GM19438 (cell line): ENCODE measurements at regions not wholly inside any gene's neighbourhood (a gene's known extent, or its start where the extent isn't known, plus 50 kb on each side); places are given as distances from the start of the nearest gene placed in this dataset.
A peak's percentile ranks its signal among the peaks of the same experiment; 100 is the strongest.

Experiments used
- ATAC-seq: cut with Tn5 transposase; IDR thresholded peaks from one replicate; pipeline ENCODE4 v1.9.1; 2021; ENCODE audit warnings: low read depth; ENCODE audit not compliant: unreplicated experiment

DNA sequence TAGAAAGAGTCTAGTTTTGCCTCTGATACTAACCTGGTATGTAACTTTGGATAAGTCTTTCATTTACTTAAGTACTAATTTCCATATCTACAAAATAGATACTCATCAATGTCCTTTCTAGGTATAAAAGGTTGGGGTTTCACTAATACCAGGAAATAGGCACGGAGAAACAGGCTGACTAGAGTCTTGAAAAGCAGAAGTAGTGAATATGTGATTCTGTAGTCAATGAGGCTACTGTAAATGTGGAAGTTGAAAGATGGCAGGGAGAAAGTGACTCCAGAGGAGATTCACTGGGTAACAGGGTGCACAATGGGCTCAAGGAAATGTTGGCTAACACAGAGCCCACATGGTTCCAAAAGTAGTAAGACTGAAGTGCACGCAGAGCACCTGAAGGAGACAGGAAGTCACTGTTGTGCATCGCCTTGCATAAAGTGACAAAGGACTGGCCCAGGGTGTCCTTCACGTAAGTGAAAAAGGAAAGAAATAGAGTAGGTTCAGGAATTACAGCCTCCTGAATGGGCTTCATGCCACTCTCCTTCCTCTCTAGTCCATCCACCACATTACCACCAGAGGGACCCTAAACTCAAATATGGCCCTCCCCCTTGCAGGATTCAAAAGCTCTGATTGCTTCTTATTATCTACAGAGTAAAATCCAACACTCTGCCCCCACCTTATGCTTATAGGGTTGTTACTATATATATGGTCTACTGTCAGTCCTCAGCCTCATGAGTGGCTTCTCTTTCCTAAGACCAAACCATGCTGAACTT is 288.0 kb upstream of the SMARCA2 start:
- ATAC-seq: no peak

DNA sequence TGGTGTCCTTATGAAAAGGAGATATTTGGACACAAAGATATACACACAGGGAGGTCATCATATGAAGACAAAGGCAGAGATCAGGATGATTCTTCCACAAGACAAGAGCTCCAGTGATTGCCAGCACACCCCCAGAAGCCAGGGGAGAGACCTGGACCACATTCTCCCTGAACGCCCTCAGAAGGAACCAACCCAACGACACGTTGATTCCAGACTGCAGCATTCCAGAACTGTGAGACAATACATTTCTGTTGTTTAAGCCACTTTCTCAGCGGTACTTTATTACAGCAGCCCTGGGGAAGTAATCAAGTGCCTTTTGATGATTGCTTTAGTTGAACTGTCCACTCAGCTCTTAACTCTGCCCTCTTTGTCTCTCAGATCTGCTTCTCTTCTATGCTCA is 285.5 kb upstream of the SMARCA2 start:
- ATAC-seq: no peak

DNA sequence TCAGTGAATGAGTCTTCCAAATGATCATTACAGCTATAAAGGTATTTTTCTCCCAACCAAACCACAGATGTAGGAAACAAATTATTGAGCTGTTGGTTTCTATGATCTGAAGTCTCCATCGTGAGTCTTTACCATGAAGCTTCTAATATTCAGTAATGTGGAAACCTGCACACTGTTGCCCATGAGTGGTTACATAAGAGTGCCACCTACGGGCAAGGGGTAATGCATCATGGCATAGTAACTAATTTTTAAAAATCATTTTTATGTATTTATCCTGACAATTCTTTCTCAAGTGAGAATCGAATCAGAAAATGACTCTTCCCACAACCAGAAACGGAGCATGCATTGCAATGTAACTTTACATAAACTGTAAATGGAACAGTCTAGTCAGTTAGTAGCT is 282.5 kb upstream of the SMARCA2 start:
- ATAC-seq: no peak

DNA sequence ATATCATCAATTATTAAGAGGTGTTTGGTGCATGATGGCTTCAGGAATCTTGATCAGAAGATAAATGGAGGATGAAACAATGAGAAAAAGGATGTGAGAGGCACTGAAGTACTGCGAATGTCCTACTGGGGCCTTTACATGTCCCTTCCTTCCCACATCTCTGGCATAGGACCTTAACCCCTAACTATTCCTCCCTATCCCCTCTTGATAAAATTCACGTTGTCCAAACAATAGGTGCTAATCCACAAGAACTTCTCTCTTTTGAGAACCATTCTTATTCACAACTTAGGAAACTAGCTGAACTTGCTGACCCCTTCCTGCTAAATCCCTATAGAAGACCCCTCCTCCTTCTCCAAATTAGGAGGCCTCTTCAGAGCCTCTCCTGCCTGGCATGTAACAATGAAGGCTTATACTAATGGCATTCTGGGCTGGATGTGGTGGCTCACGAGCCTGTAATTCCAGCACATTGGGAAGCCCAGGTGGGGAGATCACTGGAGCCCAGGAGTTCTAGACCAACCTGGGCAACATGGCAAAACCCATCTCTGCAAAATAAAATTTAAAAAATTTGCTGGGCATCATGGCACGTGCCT is 276.5 kb upstream of the SMARCA2 start:
- no peak for ATAC-seq

DNA sequence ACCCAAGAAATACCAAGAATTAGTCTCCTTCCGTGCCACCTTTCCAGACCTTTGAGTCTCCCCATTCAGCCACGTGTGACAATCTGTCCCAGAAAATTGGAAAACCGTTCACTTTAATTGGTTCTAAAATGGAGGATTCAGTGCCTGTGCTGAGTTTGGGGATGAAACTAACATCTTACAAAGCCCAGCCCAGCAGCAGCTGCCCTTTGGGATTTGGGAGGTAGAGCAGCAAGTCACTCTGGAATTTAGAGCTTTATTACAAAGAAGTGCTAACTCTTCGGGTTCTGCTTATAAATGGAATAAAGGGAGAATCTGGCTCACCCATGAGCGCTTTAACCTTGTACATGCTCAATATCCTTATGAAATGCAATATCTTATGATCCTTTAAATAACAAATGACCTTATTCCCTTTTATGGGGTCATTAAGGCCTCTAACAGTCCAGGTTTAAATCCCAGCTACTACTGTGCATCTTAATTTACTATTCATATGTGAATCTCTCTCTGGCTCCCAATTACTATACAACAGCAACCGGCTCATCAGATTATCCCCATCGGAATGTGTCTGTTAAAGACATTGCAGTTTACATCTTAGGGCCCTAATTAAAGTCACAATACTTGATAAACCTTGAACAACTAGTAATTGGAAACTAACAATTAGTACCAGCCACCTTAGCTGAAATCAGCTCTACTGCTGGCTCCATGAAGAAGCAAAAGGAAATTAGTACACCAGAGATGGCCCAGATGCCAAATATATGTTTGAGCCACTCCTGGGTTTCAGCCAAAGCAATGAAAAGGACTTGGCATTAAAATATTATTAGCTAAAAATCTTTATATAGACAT is 271.8 kb upstream of the SMARCA2 start:
- ATAC-seq: no peak

DNA sequence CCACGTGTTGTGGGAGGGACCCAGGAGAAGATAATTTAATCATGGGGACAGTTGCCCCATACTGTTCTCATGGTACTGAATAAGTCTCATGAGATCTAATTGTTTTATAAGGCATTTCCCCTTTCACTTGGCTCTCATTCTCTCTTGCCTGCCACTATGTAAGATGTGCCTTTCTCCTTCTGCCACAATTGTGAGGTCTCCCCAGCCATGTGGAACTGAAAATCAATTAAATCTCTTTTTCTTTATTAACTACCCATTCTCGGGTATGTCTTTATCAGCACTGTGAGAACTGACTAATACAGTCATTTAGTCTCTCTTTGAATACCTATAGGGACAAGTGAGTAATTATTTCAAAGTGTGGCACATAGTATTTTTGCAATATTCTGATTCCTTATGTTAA is 269.2 kb upstream of the SMARCA2 start:
- ATAC-seq: no peak

DNA sequence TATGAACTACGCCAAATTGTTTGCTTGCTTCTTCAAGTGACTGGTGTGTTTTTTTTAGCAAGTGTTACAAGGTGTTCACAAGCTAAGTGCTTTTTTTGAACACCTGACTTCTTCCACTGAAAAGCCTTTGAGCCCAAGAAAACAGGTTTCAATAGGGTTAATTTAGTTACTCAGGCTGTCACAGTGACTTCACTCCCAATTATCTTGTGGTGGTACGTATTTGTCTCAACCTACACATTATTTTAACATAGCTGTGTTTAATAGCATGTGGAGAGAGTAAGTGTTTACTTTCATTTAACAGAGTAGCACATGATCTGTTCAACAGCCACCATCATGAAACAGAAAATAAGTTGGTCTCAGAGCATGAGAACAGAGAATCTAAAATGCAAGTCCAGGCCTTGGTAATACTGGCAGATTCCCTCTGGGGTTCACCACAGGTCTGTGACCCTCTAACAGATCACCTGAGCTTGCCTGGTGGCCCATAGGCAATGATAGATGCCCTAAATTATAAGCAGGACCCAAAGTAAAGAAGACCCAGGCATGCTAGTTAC is 267.7 kb upstream of the SMARCA2 start:
- ATAC-seq: no peak

DNA sequence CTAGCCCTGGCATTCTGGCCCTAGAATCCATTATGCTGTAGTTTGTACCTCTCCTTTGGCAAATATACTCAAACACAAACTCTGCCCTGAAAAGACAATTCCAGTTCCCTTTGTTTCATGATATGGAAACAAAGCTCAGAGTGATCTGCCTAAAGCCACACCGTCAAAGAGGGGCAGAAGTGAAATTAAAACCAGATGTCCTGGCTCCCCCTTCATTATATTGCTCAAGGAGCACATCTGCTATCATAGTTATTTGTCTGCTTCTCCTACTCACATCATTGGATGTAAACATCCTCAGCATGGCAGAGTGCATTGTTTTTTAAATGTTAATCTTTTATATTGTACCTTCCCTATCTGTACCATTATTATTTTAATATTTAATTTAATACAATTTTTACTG is 266.7 kb upstream of the SMARCA2 start:
- ATAC-seq: no peak

DNA sequence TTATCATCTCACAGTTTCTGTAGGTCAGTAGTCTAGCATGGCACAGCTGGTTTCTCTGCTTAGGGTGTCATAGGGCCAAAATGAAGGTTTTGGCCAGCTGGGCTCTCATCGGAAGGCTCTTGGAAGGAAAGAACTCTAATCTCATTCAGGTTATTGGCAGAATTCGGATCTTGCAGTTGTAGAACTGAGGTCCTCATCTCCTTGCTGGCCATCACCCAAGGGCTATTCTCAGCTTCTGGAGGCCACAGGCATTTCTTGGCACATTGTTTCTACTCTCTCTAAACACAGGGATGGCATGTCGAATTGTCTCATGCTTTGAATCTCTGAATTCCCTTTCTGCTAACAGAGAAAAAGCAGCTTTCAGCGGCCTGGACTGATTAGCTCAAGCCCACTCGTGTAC is 258.0 kb upstream of the SMARCA2 start:
- ATAC-seq: no peak

DNA sequence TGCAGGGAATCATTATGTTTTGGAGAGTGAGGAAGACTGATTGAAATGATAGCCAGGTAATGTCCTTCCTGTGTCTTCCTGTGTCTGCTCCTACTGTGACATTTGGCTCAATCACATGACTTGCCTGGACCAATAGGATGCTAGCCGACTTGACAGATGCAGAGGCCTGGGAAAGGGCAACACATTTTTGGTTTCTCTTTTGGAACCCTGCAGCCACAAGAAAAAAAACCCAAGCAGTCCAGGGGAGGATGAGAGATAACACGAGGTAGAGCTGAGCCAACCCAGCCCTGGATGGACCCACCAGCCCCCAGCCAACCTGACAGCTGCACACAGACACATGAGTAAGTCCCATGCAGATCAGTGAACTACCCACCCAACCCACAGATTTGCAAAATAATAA is 256.1 kb upstream of the SMARCA2 start:
- ATAC-seq: peak; percentile 78

DNA sequence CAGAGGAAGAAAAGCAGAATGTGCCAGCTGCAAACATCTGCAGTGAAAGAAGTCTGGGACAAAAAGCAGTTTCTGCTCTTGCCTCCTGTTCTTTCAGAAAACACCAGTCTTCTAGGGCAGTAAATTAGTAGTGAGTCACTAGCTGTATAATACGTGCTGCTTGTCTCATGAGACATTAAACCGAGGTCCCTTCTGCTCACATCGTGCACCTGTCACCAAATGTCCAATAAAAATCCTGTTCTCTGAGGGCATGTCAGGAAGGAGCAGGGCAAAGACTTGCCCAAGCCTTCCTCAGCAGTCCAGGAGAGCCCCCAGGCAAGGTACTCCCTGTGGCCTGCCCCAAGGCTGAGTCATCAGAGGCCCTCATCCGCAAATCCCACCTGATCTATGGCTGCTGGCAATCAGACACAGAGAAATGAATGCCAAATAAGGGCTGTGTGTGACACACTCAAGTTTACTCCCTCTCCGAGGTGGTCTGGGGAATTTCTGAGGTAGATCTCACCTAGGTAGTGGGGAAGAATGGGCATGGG is 255.3 kb upstream of the SMARCA2 start:
- ATAC-seq: no peak

DNA sequence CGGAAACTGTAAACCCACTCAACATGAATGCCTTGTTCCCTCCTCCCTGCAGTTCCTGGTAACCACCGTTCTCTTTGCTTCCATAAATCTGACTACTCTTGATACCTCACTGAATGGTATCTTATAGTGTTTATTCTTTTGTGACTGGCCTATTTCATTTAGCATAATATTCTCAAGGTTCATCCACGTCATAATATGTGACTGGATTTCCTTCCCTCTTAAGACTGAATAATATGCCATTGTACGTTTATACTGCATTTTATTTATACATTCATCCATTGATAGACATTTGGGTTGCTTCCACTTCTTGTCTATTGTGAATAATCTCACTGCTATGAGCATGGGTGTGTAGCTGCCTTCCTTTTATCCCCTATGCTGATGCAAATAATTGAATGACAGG is 253.3 kb upstream of the SMARCA2 start:
- ATAC-seq: no peak

DNA sequence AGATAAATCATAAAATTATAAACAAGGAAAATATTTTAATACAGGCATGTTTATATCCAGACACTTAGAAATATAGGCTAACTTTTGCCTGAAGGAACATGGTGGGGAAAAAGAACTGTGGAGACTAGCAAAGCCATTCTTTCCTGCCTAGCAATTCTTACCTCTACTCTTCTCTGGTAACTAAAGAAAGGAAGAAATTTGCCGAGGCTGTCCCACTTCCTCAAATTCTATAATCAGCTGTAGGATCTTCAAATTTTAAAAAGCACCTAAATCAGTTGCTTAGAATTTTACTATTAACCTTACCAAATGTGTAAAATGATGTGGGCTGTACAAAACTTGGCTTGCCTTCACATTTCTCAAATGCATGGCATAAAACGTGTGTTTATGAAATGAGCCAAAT is 249.1 kb upstream of the SMARCA2 start:
- no peak for ATAC-seq

DNA sequence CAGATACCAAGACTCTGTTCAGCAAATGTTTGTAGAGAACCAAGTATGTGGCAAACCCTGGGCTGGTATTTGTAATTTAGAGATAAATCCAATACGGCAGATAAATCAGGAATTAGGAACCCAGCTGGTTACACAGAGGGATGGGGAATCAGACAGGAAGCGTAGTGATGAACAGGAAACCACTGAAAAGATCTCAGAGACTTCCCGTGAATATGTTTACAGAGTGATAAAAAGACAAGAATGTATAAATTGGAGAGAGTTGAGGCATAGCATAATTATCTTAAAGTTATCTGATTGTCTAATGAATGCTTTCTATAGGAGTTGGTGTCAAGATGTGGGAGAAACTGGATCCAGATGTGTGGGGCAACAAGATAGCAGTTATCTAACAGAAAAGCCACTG is 246.6 kb upstream of the SMARCA2 start:
- no peak for ATAC-seq

DNA sequence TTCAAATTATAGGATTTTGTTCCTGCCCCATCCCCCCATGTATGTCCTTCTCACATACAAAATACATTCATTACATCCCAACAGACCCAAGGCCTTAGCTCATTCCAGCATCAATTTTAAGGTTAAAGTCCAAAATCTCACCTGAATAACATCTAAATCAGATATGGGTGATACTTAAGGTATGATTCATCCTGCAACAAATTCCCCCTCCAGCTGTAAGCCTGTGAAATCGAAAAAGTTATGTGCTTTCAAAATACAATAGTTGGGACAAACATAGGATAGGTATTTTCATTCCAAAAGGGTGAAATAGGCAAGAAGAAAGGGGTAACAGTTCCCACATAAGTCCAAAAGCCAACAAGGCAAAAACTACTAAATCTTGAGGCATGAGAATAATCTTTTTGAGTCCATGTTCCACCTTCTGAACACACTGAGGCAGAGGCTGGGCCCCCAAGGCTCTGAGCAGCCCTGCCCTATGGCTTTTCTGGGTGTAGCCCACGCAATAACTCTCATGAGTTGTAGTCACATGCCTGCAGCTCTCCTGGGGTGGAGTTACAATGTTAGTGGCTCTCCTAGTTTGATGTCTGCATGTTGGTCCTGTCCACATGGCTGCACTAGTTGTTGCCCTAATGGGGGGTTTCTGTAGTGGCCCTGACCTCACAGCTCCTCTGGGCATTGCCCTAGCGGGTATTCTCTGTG is 243.9 kb upstream of the SMARCA2 start:
- ATAC-seq: no peak

DNA sequence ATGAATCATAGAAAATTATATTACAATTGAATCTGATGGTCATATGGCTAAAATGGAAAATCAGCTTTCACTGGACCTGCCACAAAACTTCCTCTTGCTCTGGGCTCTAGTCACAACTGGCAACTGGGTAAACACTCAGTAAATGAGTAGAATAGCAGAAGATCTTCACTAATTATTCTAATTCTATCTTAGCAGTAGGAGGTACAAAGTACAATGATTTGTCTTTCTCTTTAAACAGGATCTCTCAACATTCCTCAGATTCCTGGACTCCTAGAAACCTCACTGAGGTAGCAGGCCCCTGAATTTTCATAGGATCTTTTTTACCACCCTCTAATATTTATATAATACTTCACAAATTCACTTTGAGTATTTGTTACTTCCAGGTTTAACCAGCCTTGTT is 239.9 kb upstream of the SMARCA2 start:
- ATAC-seq: no peak

DNA sequence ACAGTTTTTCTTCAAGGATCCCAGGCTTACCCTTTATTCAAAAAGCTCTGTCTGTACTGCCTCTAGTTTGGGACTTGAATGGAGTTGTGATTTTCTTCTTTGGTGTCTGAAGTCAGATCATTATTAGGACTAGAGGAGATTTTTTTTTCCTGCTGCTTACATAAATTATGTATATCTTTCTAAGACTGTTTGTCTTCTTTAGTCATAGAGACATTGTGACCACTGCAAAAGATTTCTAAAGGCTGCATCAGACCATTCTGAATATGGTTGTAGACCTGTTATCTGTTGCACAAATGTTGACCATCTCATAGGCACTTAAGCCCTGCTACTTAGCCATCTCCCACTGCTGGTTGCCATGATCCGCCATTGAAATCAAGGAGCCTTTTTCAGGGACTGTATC is 238.5 kb upstream of the SMARCA2 start:
- no peak for ATAC-seq

DNA sequence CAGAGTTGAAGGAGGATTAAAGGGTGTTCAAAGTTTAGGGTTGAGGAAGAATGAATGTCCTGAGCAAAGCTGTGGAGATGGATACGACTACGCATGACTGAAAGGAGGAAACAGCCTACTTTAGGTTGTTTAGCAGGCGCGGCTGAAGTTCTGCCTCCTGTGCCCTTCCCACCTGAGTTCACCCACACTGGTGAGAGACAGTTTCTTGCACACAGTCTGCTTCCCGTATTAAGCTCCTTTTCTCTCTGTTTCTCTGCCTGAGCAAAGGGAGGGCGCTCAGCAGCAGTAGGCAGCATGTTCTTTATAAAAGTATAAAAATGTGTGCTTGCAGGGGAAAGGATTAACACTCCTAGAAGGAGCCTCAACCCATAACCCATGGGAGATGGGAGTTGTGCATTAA is 224.0 kb upstream of the SMARCA2 start:
- ATAC-seq: no peak

DNA sequence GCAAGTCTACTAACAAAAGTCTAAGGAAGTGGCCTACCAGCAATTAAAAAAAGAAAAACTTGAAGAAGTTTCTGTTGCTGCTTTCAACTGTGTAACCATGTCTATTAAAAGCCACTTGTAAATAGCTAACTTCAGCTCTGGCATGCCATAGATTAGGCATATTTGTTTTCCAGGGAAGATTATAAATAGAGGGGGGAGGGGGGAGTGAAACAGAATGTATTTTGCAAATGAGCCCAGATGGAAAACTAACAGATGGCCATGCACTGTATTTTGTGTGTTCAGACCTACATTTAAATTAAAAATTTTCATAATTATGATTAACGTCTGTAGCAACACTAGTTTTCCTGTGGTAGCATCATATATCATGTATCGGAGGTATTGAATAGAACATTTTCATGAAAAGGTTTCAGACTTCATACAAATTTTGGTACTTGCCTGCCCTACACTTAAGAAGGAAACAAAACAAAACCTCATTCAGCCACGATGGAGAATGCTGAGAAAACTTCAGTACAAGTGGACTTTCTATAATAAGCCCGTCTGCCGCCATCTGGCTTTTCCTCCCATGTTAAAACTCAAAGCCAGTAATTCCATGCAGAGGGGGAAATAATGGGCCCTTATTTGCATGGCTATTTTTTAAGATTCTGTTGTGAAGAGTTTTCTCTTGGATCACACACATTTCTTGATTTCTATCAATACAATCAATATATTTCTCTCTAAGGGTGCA is 220.4 kb upstream of the SMARCA2 start:
- no peak for ATAC-seq
